HTR-8/SVneo (cell line): ENCODE measurements at regions not wholly inside any gene's neighbourhood (a gene's known extent, or its start where the extent isn't known, plus 50 kb on each side); places are given as distances from the start of the nearest gene placed in this dataset.
"Not testable (repeated sequence)": the region's sequence is repeated elsewhere in the genome, so short reads cannot be mapped to it uniquely, and the experiment has no call there.

Experiments
- DNase-seq: peaks from one replicate; pipeline ENCODE4 v3.0.0; 2011; ENCODE audit warnings: low spot score, mixed read lengths; ENCODE audit not compliant: insufficient read length
- FAIRE-seq: peaks from 2 replicates; lab custom pipeline; 2011; peaks lifted over from hg19 to GRCh38; lab: Jason Lieb, UNC

GRCh38 chr13:67474115-67474514 lies 244.0 kb upstream of the PCDH9 start:
- FAIRE-seq = no peak
- no peak for DNase-seq

DNA sequence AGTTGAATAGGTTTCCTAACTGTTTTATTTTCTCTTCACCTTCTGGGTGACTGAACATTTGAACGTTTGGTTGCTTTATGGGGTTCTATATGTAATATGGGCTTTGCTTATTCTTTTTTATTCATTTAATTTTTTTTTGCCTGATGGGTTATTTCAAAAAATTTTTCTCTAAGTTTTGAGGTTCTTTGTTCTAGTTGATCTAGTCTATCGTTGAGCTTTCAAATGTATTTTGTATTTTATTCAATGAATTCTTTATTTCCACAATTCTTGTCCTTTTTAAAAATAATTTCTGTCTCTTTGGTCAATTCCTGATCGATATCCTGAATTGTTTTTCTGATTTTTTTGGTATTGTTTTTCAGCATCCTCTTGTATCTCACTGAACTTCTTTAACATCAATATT lies 239.5 kb upstream of the PCDH9 start:
- FAIRE-seq (no peak), DNase-seq (no peak)

DNA sequence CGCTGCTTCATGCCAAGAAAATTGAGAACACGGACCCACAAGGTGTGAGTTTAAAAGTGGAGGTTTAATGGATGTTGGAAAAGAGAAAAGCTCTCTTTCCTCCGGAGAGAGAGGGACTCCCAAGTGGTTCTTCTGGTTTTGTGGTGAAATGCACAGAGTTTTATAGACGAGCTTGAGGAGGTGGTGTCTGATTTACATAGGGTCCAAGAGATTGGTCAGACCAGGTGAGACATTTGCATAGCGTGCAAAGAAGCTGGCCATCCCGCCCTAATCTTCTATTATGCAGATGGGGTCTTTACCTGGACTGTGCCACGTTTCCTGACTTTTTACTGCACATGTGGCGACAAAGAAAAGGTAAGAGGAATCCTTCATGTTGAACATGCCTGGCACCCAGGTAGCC lies 236.4 kb upstream of the PCDH9 start:
- DNase-seq (no peak), FAIRE-seq (no peak)

GRCh38 chr13:67464154-67464553 lies 234.0 kb upstream of the PCDH9 start:
- FAIRE-seq (no peak), DNase-seq (no peak)

DNA sequence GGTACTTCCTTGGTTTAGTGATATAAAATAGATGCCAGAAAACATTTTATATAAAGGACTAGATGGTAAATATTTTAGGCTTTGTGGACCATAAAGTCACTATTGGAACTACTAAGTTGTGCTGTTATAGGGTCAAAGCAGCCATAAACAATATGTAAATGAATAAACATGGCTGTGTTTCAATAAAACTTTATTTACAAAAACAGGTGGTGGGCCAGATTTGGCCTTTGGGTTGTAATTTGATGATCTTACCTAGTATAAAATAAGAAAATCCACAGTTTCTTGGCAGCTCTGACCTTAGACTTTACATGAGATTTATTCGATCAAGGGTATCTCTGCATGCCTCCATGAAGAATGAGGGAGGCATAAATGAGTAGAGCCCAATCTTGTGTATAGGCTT lies 232.0 kb upstream of the PCDH9 start:
- DNase-seq = no peak
- no peak for FAIRE-seq

GRCh38 chr13:67452526-67452925 lies 222.4 kb upstream of the PCDH9 start:
- FAIRE-seq, DNase-seq: not testable (repeated sequence)

GRCh38 chr13:67445436-67445835 lies 215.3 kb upstream of the PCDH9 start:
- DNase-seq (no peak), FAIRE-seq (no peak)

GRCh38 chr13:67443923-67444322 lies 213.8 kb upstream of the PCDH9 start:
- FAIRE-seq = no peak
- DNase-seq = no peak

DNA sequence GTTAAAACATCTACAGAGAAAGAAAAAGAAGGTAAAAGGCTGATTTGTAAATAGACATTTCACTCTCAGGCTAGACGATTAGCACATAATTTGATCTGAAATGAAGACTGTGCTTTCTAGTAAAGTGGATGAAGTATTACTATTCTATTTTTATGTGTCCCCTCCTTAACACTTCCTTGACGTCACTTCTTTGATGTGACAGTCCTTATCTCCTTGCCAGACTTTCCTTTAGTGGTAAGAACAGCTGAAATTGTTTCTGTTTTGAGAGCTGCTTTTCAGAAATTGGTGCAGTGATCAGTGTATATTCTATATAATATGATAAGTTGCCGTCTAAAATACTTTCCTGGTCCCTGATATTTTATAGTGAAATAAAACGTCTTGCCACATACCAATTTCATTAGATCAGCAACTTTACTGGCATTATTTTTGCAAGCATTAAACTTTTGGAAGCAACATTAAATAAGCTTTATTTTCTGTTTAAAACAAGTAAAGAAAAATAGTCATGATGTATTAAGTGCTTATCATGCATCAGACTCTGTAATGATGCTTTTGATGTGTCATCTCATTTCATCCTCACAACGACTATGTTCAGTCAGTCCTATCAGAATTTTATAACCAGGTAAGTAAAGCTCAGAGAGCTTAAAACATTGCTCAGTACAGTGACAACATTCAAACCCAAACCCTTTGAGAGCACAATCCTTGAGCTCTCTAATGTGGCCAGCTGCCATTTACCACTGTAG lies 210.3 kb upstream of the PCDH9 start:
- DNase-seq = no peak

DNA sequence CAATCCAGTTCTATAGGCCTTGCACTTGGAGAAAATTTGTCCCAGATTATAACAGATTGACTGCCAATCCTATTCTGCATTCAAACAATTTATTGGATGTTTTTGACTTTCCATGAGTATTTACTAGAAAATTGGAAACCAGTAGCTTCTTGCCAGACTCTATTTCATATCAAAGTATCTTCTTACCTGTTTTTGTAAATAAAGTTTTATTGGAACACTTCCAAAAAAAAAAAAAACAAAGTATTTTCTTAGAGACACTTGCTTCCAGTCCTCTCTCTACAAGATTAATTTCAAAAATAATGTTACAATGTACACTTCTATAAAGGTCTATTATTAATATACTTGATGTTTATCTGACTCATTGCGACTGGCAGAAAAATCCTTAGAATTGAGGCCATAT lies 209.2 kb upstream of the PCDH9 start:
- FAIRE-seq (no peak), DNase-seq (no peak)

More for the DNA sequence above, 210.3 kb upstream of the PCDH9 start:
- no peak for FAIRE-seq

- no peak for DNase-seq
- FAIRE-seq = no peak
Measured at GRCh38 chr13:67438465-67438864, 208.3 kb upstream of the PCDH9 start.

DNA sequence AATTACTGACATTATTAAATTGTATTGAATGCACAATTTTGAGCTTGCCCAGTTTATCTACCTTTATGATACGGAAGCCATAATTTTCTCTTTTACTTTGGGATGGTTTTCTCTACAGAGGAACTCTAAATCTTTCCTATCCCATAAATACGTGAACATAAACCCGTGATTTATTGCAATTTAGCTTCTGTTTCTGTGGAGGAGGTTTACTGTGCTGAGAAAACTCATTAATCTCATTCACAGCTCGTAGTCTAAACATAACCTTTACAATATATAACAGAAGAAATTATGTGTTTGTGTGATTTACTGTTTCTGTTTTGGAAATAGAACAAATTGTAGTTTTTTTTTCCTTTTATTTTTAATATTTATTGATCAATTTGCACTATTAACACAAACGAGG lies 207.1 kb upstream of the PCDH9 start:
- FAIRE-seq (no peak), DNase-seq (no peak)

DNA sequence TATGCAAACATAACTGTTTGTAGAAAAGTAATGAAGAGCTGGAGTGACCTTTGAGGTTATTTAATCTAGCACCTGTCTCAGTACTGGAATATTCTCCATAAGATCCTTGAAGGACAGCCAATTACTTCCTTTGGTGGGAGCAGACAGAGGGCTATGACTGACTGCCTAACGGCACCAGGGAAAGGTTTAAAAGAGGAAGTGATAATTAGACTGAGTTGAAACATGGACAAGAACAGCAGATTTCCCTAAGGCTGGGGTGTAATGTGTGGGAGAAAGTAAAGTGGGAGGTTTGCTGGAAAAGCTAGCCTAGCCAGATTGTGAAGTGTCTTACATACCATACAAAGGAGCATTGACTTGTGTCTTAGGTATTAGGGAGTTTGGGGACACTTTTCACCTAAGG lies 191.3 kb upstream of the PCDH9 start:
- FAIRE-seq (no peak), DNase-seq (no peak)

- FAIRE-seq = no peak
- DNase-seq = peak; percentile 4
Measured at GRCh38 chr13:67416047-67416925, 186.2 kb upstream of the PCDH9 start.

DNA sequence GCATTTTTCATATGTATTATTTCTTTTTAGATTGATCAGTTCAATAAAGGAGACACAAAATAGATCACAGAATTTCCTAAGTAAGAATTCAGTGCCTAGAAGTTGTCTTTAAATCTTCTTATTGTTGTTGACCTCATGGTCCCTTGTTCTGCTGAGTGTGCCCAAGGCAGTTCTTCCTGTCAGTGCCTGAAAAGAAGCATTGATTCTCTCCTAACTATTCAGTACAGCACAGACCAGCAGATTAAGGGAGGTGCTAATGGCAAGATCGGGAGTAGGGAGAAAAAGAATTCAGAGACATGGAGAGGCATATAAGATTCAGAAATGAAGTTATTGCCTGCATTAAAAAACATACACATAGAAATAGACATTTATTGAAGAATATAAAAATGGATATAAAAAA lies 180.5 kb upstream of the PCDH9 start:
- DNase-seq = no peak

DNA sequence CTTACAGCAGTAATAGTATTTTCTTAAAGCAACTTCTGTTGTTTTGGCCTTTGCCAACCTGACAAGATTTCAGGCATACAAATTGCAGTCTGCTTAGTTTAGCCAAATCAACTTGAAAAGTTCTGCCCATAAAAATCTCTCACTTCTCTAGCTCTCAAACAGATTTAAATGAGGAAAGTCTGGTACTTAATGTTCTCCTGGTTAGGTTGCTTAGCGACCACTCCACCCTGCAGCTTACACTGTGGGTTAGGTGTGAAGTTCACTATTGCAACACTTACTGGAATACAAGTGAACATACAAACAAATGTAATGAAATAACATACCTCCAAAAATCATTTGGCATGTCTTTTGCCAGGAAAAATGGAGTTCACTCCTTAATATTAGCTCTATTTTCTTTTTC lies 178.7 kb upstream of the PCDH9 start:
- FAIRE-seq = no peak
- no peak for DNase-seq

More for the DNA sequence above, 180.5 kb upstream of the PCDH9 start:
- no peak for FAIRE-seq

- no peak for DNase-seq
- no peak for FAIRE-seq
Measured at GRCh38 chr13:67402546-67402945, 172.4 kb upstream of the PCDH9 start.

DNA sequence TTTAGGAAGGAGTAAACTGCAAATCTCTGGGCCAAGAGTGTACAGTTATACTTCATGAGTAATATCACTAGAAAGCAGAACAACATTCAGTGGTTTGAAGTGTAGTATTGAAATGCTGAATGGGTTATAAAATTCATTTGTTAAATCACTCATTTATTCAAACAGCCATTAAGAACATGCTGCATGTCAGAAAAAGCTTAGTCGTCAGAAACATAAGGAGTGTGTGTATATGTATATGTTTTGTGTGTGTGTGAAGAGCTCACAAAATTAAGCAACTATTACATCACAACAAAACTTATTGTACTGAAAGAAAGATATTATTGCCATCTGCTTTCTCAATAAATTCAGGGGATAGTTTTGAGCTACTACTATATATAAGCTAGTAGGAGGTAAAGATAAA lies 165.4 kb upstream of the PCDH9 start:
- FAIRE-seq = no peak
- DNase-seq = no peak

DNA sequence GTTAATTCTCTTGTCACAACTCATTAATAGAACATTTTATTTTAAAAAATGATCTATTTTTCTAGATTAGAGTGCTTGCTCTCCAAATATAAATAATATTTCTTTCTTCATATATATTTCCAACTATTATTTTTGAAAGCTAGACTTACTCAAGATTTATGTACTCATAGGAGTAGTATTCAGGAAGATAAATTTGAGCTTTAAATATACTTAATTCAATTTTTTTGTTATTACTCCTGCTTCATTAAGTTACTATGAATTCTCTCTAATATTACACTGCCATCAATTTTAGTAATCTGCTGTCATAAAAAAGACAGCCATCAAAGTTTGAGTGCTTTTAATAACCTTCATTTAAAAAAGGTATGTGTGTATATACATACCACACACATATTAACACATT lies 161.9 kb upstream of the PCDH9 start:
- no peak for FAIRE-seq
- DNase-seq = no peak

DNA sequence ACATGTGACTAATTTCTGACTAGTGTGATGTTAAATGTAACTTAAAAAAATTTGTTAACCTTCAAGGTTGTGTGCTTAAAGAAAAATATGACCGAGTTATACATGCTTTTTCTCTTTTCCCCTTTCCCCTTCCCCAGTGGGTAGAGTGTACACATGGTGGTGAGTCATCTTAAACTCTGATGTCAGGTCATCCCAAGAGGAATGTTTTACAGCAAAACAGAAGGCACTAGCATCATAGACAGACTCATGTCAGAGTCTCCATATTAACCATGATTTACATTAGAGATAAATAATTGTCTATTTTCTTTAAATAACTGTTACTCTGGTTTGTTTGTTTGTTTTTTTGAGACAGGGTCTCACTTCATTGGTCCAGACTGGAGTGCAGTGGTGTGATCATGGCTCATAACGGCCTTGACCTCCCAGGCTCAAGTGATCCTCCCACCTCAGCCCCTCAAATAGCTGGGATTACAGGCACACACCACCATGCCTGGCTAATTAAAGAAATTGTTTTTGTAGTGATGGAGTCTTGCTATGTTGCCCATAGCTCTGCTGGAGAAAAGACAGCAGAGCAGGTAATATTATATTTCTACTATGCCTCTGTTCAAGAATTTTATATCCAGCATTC lies 160.4 kb upstream of the PCDH9 start:
- no peak for FAIRE-seq
- DNase-seq = no peak

- FAIRE-seq (no peak), DNase-seq (no peak)
Measured at GRCh38 chr13:67389171-67389570, 159.0 kb upstream of the PCDH9 start.
